Hematopoietic multipotent progenitor cell (in vitro differentiated cells): ENCODE measurements at regions not wholly inside any gene's neighbourhood (a gene's known extent, or its start where the extent isn't known, plus 50 kb on each side); places are given as distances from the start of the nearest gene placed in this dataset.
"Not testable (repeated sequence)": the region's sequence is repeated elsewhere in the genome, so short reads cannot be mapped to it uniquely, and the experiment has no call there.

Experiments used
- DNase-seq, 3 donors: peaks; one replicate each; pipeline ENCODE4 v3.0.0-alpha.2; 2011 to 2015; ENCODE audit warnings: low read depth in 2 of 3, low spot score in 2 of 3

- DNase-seq = no peak
These were observed 278.6 kb downstream of the DUSP6 start for GRCh38 chr12:89073659-89074058.

- no peak for DNase-seq
These were observed 279.3 kb downstream of the DUSP6 start for GRCh38 chr12:89073027-89073398.

GRCh38 chr12:89072294-89073026 is 279.8 kb downstream of the DUSP6 start:
- no peak for DNase-seq

- no peak for DNase-seq
These were observed 281.7 kb downstream of the DUSP6 start for GRCh38 chr12:89070603-89071002.

- no peak for DNase-seq
These were observed 282.9 kb downstream of the DUSP6 start for GRCh38 chr12:89069431-89069830.

GRCh38 chr12:89067421-89068187 is 284.7 kb downstream of the DUSP6 start:
- no peak for DNase-seq

- DNase-seq = no peak
These were observed 287.5 kb downstream of the DUSP6 start for GRCh38 chr12:89064780-89065179.

GRCh38 chr12:89064151-89064550 is 288.1 kb downstream of the DUSP6 start:
- no peak for DNase-seq

- DNase-seq = no peak
These were observed 289.3 kb downstream of the DUSP6 start for GRCh38 chr12:89062996-89063395.

- DNase-seq = no peak
These were observed 292.4 kb downstream of the DUSP6 start for GRCh38 chr12:89059721-89060541.

GRCh38 chr12:89059056-89059455 is 293.2 kb downstream of the DUSP6 start:
- DNase-seq = no peak

GRCh38 chr12:89058402-89058801 is 293.9 kb downstream of the DUSP6 start:
- no peak for DNase-seq

GRCh38 chr12:89053817-89054216 is 298.5 kb downstream of the DUSP6 start:
- not testable (repeated sequence) for DNase-seq

GRCh38 chr12:89051065-89051677 is 301.1 kb downstream of the DUSP6 start:
- DNase-seq = peak in 2 of 3 donors; percentile 52 to 81

GRCh38 chr12:89047856-89048418 is 304.4 kb downstream of the DUSP6 start:
- DNase-seq = no peak

- peak in 2 of 3 donors; percentile 35 to 81 for DNase-seq
These were observed 311.2 kb downstream of the DUSP6 start for GRCh38 chr12:89041078-89041477.

- DNase-seq = peak in 2 of 3 donors; percentile 87 to 93
These were observed 311.9 kb downstream of the DUSP6 start for GRCh38 chr12:89040146-89040964.

- DNase-seq = peak in 1 of 3 donors; percentile 18
These were observed 313.3 kb downstream of the DUSP6 start for GRCh38 chr12:89038831-89039512.

- no peak for DNase-seq
These were observed 319.2 kb downstream of the DUSP6 start for GRCh38 chr12:89033062-89033461.
